GM12874 (cell line): ENCODE measurements at regions not wholly inside any gene's neighbourhood (a gene's known extent, or its start where the extent isn't known, plus 50 kb on each side); places are given as distances from the start of the nearest gene placed in this dataset.

ENCODE experiments used
- CTCF ChIP-seq: IDR thresholded peaks from 2 replicates; pipeline ENCODE4 v1.5.1; 2011; ENCODE audit warnings: low read depth, mild to moderate bottlenecking, control low read depth, low read length, moderate library complexity; ENCODE audit not compliant: insufficient read depth

GRCh38 chr20:58149437-58150091 lies 78.9 kb downstream of the ANKRD60 start:
- TF ChIP-seq CTCF: no peak

- no peak for TF ChIP-seq CTCF
Observed at GRCh38 chr20:58148891-58149290, 79.6 kb downstream of the ANKRD60 start.

- TF ChIP-seq CTCF: no peak
Observed at GRCh38 chr20:58147628-58148370, 80.7 kb downstream of the ANKRD60 start.

GRCh38 chr20:58146746-58147140 lies 81.7 kb downstream of the ANKRD60 start:
- no peak for TF ChIP-seq CTCF

GRCh38 chr20:58146081-58146745 lies 82.2 kb downstream of the ANKRD60 start:
- TF ChIP-seq CTCF: no peak

- no peak for TF ChIP-seq CTCF
Observed at GRCh38 chr20:58145506-58146080, 82.9 kb downstream of the ANKRD60 start.

- TF ChIP-seq CTCF: no peak
Observed at GRCh38 chr20:58144096-58144495, 84.4 kb downstream of the ANKRD60 start.
